GM04503 (cell line): ENCODE measurements at regions not wholly inside any gene's neighbourhood (a gene's known extent, or its start where the extent isn't known, plus 50 kb on each side); places are given as distances from the start of the nearest gene placed in this dataset.

Source experiments
- DNase-seq: peaks from one replicate; pipeline ENCODE4 v3.0.0-alpha.2; 2012; ENCODE audit warnings: low read depth

GRCh38 chr2:216320852-216321251 lies 51.4 kb downstream of the MARCHF4 start:
- DNase-seq, result no peak

DNA sequence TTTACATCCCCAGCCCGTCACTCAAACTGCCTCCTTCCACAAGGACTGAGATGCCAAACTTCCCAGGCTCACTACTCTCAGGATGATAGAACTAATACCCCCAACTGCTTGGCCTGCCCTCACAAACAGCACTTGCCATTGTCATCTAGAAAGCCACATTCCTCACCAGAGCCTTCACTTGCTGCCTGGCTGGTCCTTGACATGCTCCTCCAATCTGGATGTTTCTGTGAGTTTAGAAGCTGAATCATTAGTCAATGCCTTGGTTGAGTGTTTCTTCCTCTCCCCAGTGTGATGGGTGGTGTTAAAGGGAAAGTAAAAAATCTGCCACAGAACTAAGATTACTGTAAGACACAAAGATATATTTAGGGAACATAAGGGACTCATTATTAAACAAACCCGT lies 52.5 kb downstream of the MARCHF4 start:
- DNase-seq, result peak; percentile 55

DNA sequence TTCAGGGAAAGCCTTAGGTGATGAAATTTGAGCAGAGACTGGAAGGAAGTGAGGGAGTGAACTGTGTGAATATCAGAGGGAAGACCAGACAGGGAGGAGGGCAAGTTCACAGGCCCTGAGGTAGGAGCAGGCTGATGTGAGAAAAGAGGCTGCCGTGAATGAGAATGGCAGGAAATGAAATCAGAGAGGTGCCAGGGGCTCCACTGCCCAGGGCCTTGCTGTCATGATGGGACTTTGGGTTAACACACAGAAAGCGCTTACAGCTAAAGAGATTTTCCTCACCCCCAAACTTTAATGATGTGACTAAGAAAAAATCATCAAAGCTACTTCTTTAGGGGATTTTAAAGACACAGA lies 53.8 kb downstream of the MARCHF4 start:
- no peak for DNase-seq

GRCh38 chr2:216317831-216318520 lies 54.3 kb downstream of the MARCHF4 start:
- no peak for DNase-seq

DNA sequence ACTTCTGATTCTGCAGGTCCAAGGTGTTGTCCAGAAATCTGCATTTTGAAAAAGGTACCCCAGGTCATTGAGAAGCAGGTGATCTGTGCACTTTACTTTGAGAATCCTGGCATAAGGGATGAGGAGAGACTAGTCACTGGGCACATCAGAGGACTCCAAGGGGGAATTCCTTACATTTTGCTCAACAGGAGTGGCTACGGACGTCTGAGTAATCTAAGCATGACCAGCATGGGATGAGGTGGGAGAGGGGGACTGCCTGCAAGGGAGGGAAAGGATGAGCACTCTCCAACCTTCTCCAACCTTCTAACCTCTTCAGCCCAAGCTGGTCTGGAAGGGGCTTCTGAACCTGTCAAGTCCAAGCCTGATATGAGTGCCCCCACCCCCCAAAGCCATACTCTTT lies 55.5 kb downstream of the MARCHF4 start:
- no peak for DNase-seq

DNA sequence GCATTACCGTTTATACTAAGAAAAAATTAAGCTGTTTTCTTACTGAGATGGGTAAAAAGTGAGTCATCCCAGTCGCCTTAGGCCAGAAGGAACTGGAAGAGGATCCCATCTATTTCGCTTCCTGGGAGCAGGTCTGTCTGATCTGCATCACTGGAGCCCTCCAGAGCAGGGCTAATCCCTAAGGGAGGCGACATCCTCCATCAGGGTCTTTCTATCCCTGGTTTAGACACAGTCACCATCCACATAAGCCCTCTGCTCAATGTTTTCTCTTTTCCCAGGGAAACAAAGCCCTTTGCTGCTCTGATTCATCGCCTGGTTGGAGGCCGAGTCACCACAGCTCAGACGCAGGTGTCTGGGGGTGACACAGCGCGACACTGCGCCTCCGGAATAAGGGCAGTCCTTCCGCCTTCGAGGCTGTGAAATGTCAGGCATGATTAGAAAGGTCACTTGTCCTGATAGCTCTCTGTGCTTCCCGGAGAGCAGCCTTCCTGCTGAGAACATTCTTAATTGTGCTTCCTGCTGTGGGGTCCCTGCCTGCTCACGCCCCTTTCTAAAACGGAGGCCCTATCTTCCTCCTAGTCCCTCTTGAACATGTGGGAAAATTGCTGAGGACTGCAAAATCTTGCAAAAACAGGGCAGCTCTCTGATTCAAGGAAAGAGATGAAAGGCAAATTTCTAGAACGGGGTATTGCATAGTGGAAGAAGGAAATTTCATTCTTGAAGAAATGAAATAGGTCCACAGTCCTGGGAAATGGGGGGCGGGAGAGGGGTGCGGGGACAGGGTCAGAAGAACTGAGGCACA lies 56.3 kb downstream of the MARCHF4 start:
- DNase-seq, result no peak

DNA sequence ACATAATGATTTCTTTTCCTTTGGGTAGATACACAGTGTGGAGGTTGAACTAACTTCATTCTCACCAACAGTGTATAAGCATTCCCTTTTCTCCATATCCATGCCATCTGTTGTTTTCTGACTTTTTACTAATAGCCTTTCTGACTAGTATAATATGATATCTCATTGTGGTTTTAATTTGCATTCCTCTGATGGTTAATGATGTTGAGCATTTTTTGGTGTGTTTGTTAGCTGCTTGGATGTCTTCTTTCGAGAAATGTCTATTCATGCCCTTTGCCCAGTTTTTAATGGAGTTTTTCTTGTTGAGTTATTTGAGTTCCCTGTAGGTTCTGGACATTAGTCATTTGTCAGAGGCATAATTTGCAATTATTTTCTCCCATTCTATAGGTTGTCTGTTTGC lies 59.8 kb downstream of the MARCHF4 start:
- DNase-seq, result no peak

DNA sequence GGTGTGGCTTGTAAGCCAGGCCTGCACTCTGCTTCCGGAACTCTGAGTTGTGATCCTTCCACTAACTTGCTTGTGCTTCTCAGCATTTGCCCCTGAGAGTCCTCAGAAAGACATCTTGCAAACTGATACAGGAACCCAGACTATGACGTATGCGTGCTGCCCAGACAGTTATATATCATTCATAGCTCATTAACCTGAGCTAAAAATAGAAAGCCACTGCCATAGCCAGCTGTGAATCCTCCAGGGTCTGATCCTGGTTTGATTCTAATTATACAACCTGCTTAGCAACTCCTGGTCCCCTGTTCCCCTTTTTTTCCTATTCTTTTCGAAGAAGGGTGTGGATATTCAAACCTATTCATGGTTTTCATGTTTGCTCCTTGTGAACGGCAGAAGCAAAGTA lies 63.7 kb downstream of the MARCHF4 start:
- DNase-seq, result no peak

- DNase-seq, result no peak
Measured at GRCh38 chr2:216307496-216307895, 64.8 kb downstream of the MARCHF4 start.

DNA sequence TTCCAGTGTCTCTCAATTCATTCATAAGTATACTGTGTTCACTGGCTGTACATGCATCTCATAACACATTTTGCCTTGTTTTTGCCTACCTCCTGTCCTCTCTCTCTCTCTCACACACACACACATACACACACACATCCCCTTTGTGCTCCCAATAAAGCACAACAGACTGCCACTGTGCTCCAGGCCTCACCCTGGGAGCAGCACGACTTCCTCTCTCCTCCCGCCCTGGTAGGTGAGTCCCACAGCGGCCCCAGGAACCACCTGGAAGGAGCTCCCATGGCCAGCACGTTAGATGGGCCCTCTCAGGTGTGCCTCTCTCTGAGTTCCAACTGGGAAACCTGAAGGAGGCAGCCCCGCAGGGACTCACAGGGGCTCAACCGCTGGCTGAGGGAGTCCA lies 65.4 kb downstream of the MARCHF4 start:
- DNase-seq, result no peak

- DNase-seq, result no peak
Measured at GRCh38 chr2:216305574-216305973, 66.7 kb downstream of the MARCHF4 start.

DNA sequence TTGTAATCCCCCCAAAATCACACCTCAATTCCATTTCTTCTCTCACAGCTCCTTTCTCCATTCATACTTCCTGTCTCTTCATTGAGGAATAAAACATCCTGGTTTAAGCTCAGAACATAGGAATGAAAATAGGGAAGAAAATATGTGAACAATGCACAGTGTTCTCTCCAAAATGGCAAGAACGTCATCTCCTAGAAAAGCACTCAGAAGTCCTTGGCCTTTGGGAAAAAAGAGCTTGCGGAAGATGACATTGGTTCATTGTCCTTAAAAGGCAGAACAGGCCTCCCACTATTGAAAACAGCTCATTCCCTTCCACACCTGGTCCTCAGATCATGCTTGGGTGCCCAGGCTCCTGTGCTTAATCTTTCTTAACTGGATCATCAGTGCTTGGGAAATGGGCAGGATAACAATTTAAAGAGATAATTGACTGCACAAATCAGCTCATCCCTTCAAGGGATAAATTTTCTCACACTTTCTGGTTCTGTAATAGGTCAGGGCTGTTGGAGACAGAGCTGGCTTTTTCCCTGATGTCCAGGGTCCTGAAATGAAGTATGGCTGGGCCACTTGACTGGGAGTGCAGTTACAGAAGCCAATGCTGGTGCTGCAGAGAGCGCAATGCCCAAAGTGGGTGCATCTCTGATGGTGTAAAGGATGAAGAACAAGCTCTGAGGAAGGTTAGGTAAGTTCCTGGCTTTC lies 69.2 kb downstream of the MARCHF4 start:
- DNase-seq, result peak; percentile 81

- no peak for DNase-seq
Measured at GRCh38 chr2:216300906-216301305, 71.4 kb downstream of the MARCHF4 start.

GRCh38 chr2:216299588-216299987 lies 72.7 kb downstream of the MARCHF4 start:
- DNase-seq, result no peak

- peak; percentile 94 for DNase-seq
Measured at GRCh38 chr2:216298719-216299495, 73.4 kb downstream of the MARCHF4 start.

GRCh38 chr2:216296856-216297255 lies 75.4 kb downstream of the MARCHF4 start:
- DNase-seq, result no peak

GRCh38 chr2:216294305-216294704 lies 78.0 kb downstream of the MARCHF4 start:
- DNase-seq, result no peak

DNA sequence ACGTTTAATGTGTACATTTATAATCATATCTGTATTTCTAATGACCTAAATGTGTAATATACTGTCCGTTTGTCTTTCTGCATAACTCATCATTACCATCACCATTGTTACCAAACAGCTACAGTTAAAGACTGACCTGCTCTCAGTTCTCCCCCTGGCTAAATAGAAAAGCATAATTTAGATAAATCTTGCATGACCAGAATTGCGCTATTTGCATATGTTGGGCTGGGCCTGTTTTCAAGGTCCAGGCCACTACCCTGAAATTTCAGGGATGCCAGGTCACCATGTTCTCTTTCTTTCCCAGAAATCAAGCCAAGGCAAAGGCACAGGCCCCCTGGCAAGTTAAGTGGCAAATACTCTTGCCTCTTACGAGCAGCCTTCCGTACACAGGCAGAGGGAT lies 78.4 kb downstream of the MARCHF4 start:
- DNase-seq, result no peak

DNA sequence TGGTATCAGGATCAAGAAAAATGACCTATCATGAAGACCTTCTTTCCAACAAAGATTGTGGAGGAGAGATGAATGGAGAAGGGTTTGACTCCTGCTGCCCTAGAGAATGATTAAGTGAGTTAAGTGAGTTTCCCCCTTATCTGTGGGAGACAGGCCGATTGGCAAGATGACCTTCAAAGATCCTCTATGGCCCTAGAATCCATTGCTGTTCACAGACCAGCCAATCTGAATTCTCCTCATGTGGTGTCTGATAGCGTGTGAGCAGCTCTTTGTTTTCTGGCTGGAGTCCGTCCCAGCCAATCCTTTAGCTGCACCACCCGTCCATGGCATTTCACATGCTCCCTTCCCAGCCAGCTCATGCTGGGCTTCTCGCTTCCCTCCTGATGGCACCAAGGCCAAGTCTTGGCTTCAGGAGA lies 79.4 kb downstream of the MARCHF4 start:
- no peak for DNase-seq

DNA sequence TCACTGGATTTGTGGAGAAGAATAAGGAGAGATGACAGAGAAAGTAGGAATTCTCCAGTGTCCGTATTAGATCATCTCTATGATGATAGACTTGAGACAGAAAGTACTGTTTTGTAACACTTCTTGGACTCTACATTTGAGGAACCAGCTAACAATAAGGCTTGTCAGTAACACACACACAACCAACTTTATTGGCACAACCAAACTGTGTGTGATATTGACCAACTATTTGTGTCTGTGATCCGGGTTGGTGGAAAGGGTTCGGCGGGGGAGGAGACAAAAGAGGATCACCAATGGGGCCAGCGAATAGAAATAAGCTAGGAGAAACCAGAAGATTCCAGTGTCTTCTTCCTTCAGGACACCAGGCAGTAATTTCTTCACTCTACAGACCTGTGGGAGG lies 79.8 kb downstream of the MARCHF4 start:
- DNase-seq, result no peak

GRCh38 chr2:216289470-216289869 lies 82.8 kb downstream of the MARCHF4 start:
- no peak for DNase-seq

GRCh38 chr2:216287251-216287650 lies 85.0 kb downstream of the MARCHF4 start:
- peak; percentile 31 for DNase-seq
